PC-9 (cell line): ENCODE measurements at regions not wholly inside any gene's neighbourhood (a gene's known extent, or its start where the extent isn't known, plus 50 kb on each side); places are given as distances from the start of the nearest gene placed in this dataset.

Experiments used
- CTCF ChIP-seq: fragments of 200-600 bp; sonication (generic); conservative IDR thresholded peaks from 2 replicates; pipeline ENCODE4 v1.6.1; 2017; ENCODE audit warnings: mixed run types, antibody characterized with exemption, mild to moderate bottlenecking, moderate library complexity
- EZH2 ChIP-seq: fragments of 200-600 bp; sonication (generic); IDR thresholded peaks from 2 replicates; pipeline ENCODE4 v1.8.0; 2017; ENCODE audit warnings: antibody characterized with exemption, low read depth

- no peak for TF ChIP-seq CTCF
- TF ChIP-seq EZH2: no peak
Observed at GRCh38 chr10:65360497-65360896, 1565.3 kb upstream of the LRRTM3 start.
